Motor neuron (in vitro differentiated cells): ENCODE measurements at regions not wholly inside any gene's neighbourhood (a gene's known extent, or its start where the extent isn't known, plus 50 kb on each side); places are given as distances from the start of the nearest gene placed in this dataset.

Source experiments
- ATAC-seq, 8 experiments: fragments of 200-7000 bp; cut with Tn5 transposase; replicated peaks in 6 of 8; 2 replicates each; pipeline ENCODE4 v1.8.0; 2021; ENCODE audit warnings: mild to moderate bottlenecking in 8 of 8, moderate library complexity in 8 of 8
- H3K27ac ChIP-seq, 2 donors: fragments of 250-450 bp; sonication (Bioruptor Pico); 2 replicates each; pipeline ENCODE4 v1.9.0; 2021; ENCODE audit warnings: antibody characterized with exemption in 2 of 2, mild to moderate bottlenecking in 2 of 2, moderate library complexity in 1 of 2
- H3K4me1 ChIP-seq, 2 donors: fragments of 250-450 bp; sonication (Bioruptor Pico); replicated peaks in 1 of 2; 2 replicates each; pipeline ENCODE4 v1.6.1; 2021; ENCODE audit warnings: antibody characterized with exemption in 2 of 2, mild to moderate bottlenecking in 2 of 2, moderate library complexity in 1 of 2
- H3K4me3 ChIP-seq, 5 donors: fragments of 250-450 bp; sonication (Bioruptor Pico); 2 replicates each; pipeline ENCODE4 v1.9.0; 2021; ENCODE audit warnings: antibody characterized with exemption in 5 of 5, mild to moderate bottlenecking in 5 of 5, moderate library complexity in 4 of 5
- WGBS, 10 experiments: fragments of 450-650 bp; shearing (Covaris generic); methylation state at CpG; one replicate each; pipeline ENCODE4 v1.0.0; 2022; 5-methylcytosine and 5-hydroxymethylcytosine counted together
- in situ Hi-C, 9 experiments: fragments of 400-800 bp; cut with MboI; loops; one replicate each; pipeline ENCODE4 v1.15.0; 2021; ENCODE audit warnings: low sequenced_read_pairs in 9 of 9, low pct_unique_long_range_greater_than_20kb in 2 of 9; ENCODE audit not compliant: unreplicated experiment in 9 of 9

DNA sequence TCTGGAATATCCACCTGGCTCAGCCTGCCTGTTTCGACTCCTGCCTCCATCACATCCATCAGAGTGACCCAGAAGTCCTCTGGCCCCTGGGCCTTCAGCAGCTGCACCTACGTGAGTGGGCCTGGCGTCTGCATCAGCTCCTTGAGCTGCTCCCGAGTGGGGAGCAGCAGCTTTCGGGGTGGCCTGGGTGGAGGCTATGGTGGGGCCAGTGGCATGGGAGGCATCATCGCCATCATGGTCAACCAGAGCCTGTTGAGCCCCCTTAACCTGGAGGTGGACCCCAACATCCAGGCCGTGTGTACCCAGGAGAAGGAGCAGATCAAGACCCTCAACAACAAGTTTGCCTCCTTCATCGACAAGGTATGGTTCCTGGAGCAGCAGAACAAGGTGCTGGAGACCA lies 83.0 kb downstream of the SEC61B start:
- Histone ChIP-seq H3K27ac (no peak overlapping the region), H3K4me1 (peaks cover 0 to 3% of the 10 kb centered on the region in 2 donors), H3K4me3 (no peak overlapping the region)
- ATAC-seq, result no peak
- in situ Hi-C loops, result no loop called here
- 29 to 84% (median 75%) methylated on average over 1 to 6 of the region's 8 CpGs; no CpG with 5 or more reads in 7 of the 10 experiments for WGBS, 10 experiments

- WGBS, 10 experiments, result 84 to 100% (median 90%) methylated on average over 1 to 14 of the region's 41 CpGs; no CpG with 5 or more reads in 1 of the 10 experiments
- no peak overlapping the region for H3K4me3 ChIP-seq
- no peak for ATAC-seq
- peaks cover 0 to 3% of the 10 kb centered on the region in 2 donors for H3K4me1 ChIP-seq
- no peak overlapping the region for H3K27ac ChIP-seq
- in situ Hi-C loops, result no loop called here
Observed at GRCh38 chr9:99305820-99306811, 84.0 kb downstream of the SEC61B start.

DNA sequence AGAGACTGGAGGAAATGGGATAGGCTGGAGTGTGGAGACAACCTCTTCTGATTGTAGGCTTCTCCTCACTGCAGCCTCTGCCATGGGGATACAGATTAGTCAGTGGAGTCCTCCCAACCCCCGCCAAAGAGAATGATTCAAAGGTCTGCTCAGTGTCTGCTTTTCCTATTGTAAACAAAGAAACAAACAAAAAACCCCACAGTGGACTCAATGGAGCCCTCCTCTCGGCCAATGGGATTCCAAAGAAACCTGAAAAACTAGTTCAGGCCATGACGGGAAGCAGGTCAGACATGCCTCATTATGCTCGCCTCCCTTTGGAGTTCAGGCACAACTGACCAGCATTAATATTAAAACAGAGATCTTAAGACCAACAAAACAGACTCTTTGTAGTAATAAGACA lies 85.8 kb downstream of the SEC61B start:
- WGBS, 10 experiments, result 39 to 83% (median 61%) methylated on average over 1 to 4 of the region's 4 CpGs; no CpG with 5 or more reads in 4 of the 10 experiments
- in situ Hi-C loops, result no loop called here
- Histone ChIP-seq H3K4me1 (no peaks in the 10 kb centered on the region), H3K27ac (no peak overlapping the region), H3K4me3 (no peak overlapping the region)
- no peak for ATAC-seq

DNA sequence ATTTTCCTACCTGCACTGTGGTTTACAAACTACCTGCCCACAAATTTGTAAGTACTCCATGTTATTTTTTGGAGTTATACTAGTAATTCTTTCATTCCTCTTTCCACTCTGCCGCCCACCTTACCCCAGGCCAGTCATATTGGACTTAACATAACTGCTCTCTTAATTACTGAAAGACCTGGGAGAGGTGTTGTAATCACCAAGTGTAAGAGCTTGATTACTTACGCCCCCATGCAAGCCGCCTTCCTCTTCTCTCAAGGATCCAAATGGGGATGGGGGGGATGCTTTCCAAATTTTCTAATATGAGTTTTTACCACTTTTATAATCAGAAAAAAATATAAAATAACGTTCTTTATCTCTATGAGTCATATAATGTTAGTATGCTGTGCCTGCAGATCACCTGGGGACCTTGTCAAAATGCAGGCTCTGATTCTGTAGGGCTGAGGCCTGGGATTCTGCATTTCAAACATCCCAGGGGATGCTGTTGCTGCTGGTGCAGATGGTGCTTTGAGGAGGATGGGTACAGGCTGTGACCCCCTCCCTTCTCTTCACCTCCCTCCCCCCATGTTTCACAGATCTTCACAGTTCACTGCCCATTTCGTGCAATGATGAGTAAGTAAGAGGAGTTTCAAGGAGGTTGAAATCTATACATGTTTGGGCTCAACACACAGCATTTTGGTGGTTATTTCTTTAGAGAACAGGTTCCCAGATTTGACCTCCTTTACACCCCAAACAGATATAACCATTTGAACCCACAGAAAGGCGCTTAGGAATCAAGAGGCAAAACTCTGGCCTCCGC lies 87.3 kb downstream of the SEC61B start:
- no peak overlapping the region for H3K27ac ChIP-seq
- H3K4me1 ChIP-seq, result no peaks in the 10 kb centered on the region
- no peak for ATAC-seq
- in situ Hi-C loops, result no loop called here
- H3K4me3 ChIP-seq, result no peak overlapping the region
- 17 to 100% (median 77%) methylated on average over 1 to 6 of the region's 7 CpGs; no CpG with 5 or more reads in 2 of the 10 experiments for WGBS, 10 experiments

GRCh38 chr9:99312736-99313135 lies 90.7 kb downstream of the SEC61B start:
- no peak overlapping the region for H3K4me3 ChIP-seq
- no peak overlapping the region for H3K27ac ChIP-seq
- no peaks in the 10 kb centered on the region for H3K4me1 ChIP-seq
- WGBS, 10 experiments, result 18 to 83% (median 79%) methylated on average over 1 to 2 of the region's 2 CpGs; no CpG with 5 or more reads in 6 of the 10 experiments
- in situ Hi-C loops, result no loop called here
- no peak for ATAC-seq

DNA sequence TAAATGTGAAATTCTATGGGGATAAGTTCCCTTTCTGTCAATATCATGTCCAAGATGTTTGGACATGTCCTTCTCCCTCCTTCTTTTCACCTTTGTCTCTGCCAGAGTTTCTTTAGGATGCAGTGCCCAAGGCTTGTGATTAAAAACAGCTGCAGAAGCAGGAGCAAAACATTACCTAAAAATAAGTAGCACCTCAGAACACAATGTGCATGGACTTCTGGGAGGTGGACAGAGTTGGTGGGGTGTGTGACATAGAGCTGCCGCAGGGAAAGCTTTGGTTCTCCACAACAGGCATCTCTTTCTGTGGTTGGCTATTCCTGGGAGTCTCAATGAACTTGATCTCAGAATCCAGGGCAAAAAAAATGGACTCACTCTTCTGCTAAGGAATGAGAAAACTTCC lies 97.0 kb downstream of the SEC61B start:
- Histone ChIP-seq H3K4me3 (no peak overlapping the region), H3K27ac (no peak overlapping the region), H3K4me1 (no peaks in the 10 kb centered on the region)
- ATAC-seq, result no peak
- WGBS, 10 experiments, result 90 to 100% (median 100%) methylated on average over 1 of the region's 1 CpG; no CpG with 5 or more reads in 4 of the 10 experiments
- in situ Hi-C loops, result no loop called here

DNA sequence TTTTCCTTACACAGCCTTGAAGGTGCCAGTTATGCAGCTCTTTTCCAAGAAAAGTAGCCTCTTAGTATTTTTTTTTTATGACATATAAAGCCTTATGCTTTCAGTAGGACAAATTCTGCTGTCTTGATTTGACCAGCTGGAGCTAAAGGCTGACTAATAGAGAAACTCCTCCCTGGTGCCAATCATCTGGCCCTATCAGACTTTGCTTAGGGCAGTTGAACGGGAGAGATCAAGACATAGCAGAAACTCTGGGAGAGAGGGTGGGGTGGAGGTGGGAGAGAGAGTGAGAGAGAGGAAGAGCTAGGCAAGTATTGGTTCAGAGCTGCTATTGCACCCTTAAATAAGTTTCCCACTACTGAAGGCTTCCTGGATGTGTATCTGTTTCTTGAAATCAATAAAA lies 100.2 kb downstream of the SEC61B start:
- H3K27ac ChIP-seq, result no peak overlapping the region
- no peaks in the 10 kb centered on the region for H3K4me1 ChIP-seq
- in situ Hi-C loops, result no loop called here
- H3K4me3 ChIP-seq, result no peak overlapping the region
- ATAC-seq, result peak in 2 of 8 experiments; percentile 42 to 59
- WGBS, 10 experiments, result 0 to 40% (median 0%) methylated on average over 1 of the region's 1 CpG; no CpG with 5 or more reads in 5 of the 10 experiments

DNA sequence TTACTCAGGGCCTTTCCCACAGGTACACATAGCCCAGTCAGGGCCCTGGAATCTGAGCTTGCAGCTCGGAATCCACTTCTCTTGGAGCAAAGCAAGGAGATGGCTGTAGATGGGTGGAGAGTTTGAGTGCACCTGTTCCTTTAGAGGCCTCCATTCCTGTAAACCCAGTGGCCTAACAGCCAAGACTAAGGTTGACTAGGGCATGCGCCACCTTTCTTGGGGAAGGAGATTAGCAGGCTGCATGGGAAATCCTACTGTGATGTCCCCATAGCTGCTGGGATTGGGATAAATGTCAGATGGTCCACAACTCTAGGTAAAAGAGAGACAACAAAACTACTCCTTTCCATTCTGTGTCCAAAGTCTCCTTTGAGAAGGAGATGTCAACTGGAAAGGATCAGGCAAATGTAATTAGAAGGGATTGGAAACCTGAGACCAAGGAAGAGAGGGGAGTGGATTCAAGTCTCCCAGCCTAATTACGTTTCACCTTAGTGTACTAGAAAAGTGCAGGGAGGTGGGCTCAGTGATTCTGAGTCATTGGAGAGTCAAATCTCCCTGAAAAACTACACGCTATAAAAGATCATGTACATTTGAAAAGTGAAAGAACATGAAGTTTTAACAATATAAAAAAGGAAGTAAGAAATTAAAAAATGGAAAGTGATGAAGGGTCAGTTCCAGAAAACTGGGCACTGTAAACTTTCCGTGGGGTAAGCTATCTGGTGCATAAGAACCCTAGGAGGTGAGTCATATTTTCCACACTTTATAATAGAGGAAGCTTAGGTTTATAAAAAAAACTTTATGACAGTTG lies 104.2 kb downstream of the SEC61B start:
- in situ Hi-C loops, result no loop called here
- no peak for ATAC-seq
- Histone ChIP-seq H3K27ac (no peak overlapping the region), H3K4me1 (no peaks in the 10 kb centered on the region), H3K4me3 (no peak overlapping the region)
- 40 to 100% (median 87%) methylated on average over 1 to 4 of the region's 5 CpGs for WGBS, 10 experiments

DNA sequence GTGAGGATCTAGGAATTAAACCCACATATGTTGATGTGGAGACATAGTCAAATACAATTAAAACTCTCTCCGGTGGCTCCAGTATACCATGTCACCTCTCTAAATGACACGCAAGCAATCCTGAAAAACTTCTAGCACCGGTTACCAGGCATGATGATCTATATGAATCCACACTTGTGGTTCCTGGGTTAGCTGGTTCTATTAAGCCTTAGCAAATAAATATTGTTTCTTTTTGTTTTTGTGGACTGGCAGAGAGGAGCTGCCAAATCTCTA lies 104.8 kb downstream of the SEC61B start:
- ATAC-seq, result no peak
- H3K27ac ChIP-seq, result no peak overlapping the region
- H3K4me1 ChIP-seq, result no peaks in the 10 kb centered on the region
- in situ Hi-C loops, result no loop called here
- no peak overlapping the region for H3K4me3 ChIP-seq
- WGBS, 10 experiments, result 40 to 100% (median 81%) methylated on average over 2 to 3 of the region's 3 CpGs; no CpG with 5 or more reads in 2 of the 10 experiments

DNA sequence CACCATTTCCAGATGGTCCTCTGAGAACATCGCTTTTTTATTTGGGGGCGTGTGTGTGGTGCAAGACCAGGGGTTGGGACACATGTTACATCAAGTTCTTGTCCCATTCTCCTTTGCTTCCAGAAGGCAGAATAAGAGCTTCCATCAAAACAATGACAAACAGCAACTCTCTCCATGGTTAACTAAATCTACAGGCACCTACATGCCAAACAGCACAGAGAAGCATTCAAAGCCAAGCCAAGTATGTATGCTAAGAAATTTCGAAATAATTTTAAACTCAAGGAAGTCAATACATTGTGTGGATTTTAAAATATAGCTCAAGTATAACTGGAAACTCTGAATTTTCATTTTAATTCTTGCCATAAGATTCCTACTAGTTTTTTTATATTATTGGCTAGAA lies 105.6 kb downstream of the SEC61B start:
- no peak for ATAC-seq
- in situ Hi-C loops, result no loop called here
- Histone ChIP-seq H3K4me3 (no peak overlapping the region), H3K4me1 (no peaks in the 10 kb centered on the region), H3K27ac (no peak overlapping the region)
- 0 to 88% (median 53%) methylated on average over 1 to 3 of the region's 3 CpGs for WGBS, 10 experiments

- no peak for ATAC-seq
- in situ Hi-C loops, result no loop called here
Observed at GRCh38 chr9:99335280-99335679, 113.2 kb downstream of the SEC61B start.

DNA sequence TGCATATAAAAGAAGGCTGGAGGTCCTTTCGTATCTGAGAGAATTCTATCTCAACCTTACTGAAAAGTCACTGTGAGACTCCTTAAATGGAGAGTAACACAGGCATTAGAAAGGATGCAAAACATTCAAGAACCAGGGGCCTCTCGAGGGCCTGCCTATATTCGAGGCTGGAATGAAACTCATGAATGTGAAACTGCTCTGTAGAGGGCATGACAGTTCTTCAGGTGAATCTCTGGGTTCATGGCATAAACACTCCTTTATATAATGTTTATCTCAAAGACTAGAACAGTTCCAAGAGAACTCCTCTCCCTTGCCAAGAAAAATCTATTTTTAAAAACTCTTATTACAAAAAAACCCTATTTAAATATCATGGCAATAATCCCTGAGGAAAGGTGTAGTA lies 113.9 kb downstream of the SEC61B start:
- Histone ChIP-seq H3K27ac (no peak overlapping the region), H3K4me3 (no peak overlapping the region), H3K4me1 (no peaks in the 10 kb centered on the region)
- ATAC-seq, result no peak
- in situ Hi-C loops, result no loop called here
- 14 to 53% (median 36%) methylated on average over 2 to 3 of the region's 3 CpGs; no CpG with 5 or more reads in 1 of the 10 experiments for WGBS, 10 experiments

More at GRCh38 chr9:99335280-99335679, 113.2 kb downstream of the SEC61B start:
- Histone ChIP-seq H3K4me1 (no peaks in the 10 kb centered on the region), H3K27ac (no peak overlapping the region), H3K4me3 (no peak overlapping the region)
- 10 to 92% (median 57%) methylated on average over 1 to 4 of the region's 4 CpGs; no CpG with 5 or more reads in 1 of the 10 experiments for WGBS, 10 experiments
